CD4-positive, alpha-beta T cell treated with Interleukin-1 beta for 1 hour (primary cell): ENCODE measurements at regions not wholly inside any gene's neighbourhood (a gene's known extent, or its start where the extent isn't known, plus 50 kb on each side); places are given as distances from the start of the nearest gene placed in this dataset.

ENCODE experiments used
- DNase-seq, 2 donors: peaks; one replicate each; pipeline ENCODE4 v3.0.0-alpha.2; 2020 to 2022

DNA sequence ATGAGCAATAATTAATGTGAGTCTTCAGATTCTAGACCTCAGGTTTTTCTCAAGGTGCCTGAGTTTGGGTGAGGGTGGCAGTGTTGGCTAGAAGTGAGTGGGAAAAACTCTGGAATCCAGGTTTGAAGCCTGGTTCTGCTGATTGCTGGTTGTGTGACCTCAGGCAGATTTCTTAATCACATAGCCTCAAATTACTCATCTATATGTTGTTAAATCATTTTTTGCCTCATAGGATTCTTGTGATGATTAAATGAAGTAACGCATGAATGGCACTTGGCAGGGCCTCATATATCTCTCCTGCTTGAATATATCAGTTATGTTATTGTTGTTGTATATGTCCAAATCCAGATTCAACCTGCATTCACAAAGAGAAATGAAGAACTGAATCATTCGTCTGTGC is 60.5 kb downstream of the NR2F2 start:
- DNase-seq: no peak

- DNase-seq: no peak
Observed at GRCh38 chr15:96392380-96393208, 62.1 kb downstream of the NR2F2 start.

DNA sequence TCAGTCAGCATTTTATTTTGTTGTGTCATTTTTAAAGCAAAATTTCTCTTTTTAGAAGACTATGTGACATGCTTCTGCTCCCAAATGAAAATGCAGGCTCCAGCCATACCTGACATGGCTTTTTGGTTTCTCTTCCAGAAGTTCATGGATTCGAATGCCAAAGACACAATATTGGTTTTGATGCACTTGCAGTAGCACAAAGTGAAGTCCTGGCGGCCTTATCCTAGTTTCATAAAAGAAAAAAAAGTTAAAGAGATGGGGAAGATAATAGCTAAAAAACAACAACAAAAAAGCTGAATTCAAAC is 62.7 kb downstream of the NR2F2 start:
- DNase-seq: no peak

GRCh38 chr15:96395687-96396086 is 65.2 kb downstream of the NR2F2 start:
- no peak for DNase-seq

GRCh38 chr15:96398776-96399175 is 68.3 kb downstream of the NR2F2 start:
- DNase-seq: no peak

- DNase-seq: no peak
Observed at GRCh38 chr15:96402403-96402802, 71.9 kb downstream of the NR2F2 start.

GRCh38 chr15:96403071-96403470 is 72.6 kb downstream of the NR2F2 start:
- no peak for DNase-seq

DNA sequence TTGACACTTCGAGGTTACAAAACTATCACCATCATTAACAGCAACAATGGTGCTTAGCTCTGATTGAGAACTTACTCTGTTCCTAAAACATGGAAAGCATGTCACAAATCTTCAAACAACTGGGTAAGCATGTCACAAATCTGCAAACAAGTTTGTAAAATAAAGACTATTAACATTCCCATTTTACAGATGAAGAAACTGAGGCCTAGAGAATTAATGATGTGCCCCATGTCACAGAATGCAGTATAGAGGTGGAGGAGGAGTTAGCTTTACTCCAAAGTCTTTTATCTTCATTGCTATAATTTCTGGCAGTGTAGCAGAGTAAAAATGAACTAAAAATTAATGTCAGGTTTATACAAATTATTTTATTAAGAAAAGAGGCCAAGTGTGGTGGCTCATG is 73.4 kb downstream of the NR2F2 start:
- no peak for DNase-seq

DNA sequence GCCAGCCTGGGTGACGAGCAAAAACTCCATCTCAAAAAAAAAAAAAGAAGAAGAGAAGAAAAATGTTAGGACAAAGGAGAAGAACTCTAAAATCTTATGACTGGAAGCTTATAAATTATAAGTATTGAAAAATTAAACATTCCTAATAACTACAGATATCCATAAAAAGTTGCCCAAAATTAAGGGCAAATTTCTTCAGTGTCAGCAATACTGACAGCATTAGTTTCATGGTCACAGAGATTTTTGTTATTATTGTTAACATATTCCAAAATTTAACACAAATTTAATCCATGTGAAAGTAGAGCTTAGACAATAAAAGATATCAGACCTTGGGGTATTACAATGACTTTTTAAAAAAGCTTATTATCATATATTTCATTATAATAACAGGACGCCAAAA is 74.1 kb downstream of the NR2F2 start:
- no peak for DNase-seq

GRCh38 chr15:96406291-96406690 is 75.8 kb downstream of the NR2F2 start:
- DNase-seq: no peak

DNA sequence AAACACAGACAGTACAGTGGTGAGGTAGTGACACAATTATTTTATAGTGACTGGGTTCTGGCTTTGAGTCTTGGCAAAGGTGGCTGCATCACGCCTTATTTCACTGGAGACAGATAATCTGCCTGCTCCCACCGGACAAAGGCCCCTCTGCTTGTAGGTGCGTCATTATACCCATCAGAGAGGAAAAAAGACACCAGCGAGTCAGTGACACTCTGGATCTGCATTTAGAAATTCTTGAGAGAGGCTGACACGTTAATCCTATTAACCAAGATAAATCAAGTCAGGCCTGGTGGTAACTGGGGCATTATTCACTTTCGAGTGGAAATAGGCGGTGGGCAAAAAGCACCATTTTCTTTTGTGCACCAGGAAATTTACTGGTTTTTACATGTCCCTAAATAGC is 76.2 kb downstream of the NR2F2 start:
- DNase-seq: no peak

GRCh38 chr15:96407482-96407881 is 77.0 kb downstream of the NR2F2 start:
- no peak for DNase-seq

DNA sequence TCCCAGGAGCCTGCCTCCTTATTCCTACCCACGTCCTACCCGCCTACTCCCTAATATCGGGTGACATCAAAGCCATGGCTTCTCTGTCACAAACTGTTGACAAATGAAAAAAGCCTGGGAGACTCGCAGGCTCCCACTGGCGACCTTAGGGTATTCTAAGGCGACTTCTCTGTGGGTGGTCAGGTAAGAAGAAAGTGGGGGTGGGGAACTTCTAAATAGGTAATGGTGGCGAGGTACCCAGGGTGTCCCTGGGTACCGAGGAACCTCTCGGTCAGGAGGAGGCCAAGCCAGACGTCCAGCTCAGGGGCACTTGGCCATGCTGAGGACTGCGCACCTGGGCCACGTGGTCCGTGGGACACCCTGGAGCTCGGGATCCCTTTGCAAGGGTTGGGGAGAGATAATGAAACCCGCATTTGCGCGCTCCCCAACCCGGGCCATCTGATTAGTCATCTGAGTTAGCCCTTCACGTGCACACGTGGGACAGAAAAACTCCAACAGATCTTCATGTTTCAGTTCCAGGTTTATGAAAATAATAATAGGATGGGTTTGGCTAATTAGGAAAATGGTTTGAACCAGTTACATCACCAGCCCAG is 78.2 kb downstream of the NR2F2 start:
- no peak for DNase-seq

- DNase-seq: no peak
Observed at GRCh38 chr15:96409215-96410138, 79.0 kb downstream of the NR2F2 start.

GRCh38 chr15:96410175-96411055 is 79.9 kb downstream of the NR2F2 start:
- DNase-seq: no peak

DNA sequence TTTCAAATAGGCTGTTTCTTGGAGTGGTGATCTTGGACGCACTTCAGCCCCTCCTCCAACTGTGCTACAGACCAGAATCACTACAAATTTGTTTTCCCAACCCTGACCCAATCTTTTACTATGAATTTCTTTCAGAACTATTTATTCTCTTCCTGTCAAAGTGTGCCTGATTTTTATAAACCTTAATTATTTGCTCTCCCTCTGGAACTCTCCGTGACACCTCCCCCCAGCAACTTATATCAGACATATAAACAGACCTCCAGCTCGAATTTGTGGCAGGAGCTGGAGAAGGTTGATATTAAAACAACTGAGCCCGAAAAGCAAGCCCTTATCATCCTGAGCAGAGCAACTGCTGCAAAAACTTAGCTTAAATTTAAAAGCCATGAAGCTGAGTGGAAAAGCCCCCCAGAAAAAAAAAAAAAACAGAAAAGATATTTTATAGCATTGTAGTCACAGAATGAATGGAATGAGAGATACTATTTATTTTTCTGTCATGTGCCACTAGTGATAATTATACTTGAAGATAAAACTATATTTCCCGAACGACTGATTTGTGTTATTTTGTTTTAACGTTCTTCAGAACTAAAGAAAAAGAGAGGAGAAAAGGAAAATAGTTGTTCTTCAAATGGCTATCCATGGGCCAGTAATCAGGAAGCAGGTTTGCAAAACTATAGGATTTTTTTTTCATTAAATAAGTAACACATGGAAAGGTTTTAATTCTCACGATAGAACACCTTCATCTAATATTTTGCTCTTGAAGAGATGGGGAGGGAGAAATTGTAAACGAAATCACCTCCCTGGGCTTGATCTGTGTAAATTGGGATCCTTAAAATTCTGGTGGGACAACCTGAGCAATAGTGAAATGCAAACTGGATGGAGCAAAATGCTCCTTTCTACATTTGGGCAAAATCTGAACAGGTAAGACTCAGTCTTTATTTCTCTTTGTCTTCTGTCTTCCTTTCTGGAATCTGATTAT is 80.8 kb downstream of the NR2F2 start:
- no peak for DNase-seq

- DNase-seq: no peak
Observed at GRCh38 chr15:96412045-96412905, 81.8 kb downstream of the NR2F2 start.

DNA sequence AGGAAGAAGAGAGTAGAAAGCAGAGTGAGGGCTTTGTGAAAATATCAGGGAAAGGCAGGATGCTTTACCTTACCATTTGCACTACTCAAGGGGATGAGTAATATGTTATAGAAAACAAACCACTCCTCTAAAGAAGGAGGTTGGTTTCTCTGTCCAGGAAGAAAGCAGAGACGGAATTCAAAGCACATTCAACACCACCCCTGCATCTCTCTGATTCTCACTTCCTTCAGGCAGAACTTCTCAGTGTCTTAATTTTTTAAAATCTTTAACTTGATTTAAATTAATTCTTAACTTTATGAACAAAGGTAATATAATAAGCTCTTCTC is 82.4 kb downstream of the NR2F2 start:
- DNase-seq: no peak

DNA sequence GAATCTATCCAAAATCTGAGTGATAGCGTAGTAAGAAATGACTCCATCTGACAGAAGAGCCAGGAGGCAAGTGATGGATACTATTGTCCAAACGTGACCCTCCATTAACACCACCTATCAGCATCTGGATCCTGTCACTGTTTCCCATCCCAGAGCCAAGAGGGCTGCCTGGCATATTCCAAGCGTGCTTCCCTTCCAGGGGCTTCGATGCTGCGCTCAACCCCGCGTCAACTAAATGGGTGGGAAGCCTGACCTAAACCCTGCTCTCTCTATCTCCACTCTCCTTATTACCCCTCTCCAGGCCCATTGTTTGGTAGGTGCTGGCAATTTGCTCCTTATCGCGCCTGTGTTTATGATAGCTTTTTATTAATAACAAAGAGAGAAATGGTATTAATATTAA is 83.2 kb downstream of the NR2F2 start:
- DNase-seq: no peak

GRCh38 chr15:96414875-96415274 is 84.4 kb downstream of the NR2F2 start:
- no peak for DNase-seq
